DMS114 treated with DMSO at 0.1 percent for 48 hours (cell line): ENCODE measurements at regions not wholly inside any gene's neighbourhood (a gene's known extent, or its start where the extent isn't known, plus 50 kb on each side); places are given as distances from the start of the nearest gene placed in this dataset.
"Not testable (repeated sequence)": the region's sequence is repeated elsewhere in the genome, so short reads cannot be mapped to it uniquely, and the experiment has no call there.

Experiments
- DNase-seq: peaks from one replicate; lab custom pipeline; 2025; ENCODE audit not compliant: unreplicated experiment; lab: John Stamatoyannopoulos, UW

- no peak for DNase-seq
Observed at GRCh38 chr9:88835772-88836171, 155.5 kb upstream of the S1PR3 start.

GRCh38 chr9:88837731-88838130 is 153.5 kb upstream of the S1PR3 start:
- no peak for DNase-seq

GRCh38 chr9:88849878-88850277 is 141.4 kb upstream of the S1PR3 start:
- DNase-seq, result not testable (repeated sequence)

- DNase-seq, result no peak
Observed at GRCh38 chr9:88852794-88853193, 138.5 kb upstream of the S1PR3 start.

GRCh38 chr9:88870627-88871026 is 120.6 kb upstream of the S1PR3 start:
- no peak for DNase-seq

- no peak for DNase-seq
Observed at GRCh38 chr9:88871669-88872068, 119.6 kb upstream of the S1PR3 start.

- DNase-seq, result no peak
Observed at GRCh38 chr9:88872192-88872946, 118.9 kb upstream of the S1PR3 start.

GRCh38 chr9:88873635-88874034 is 117.6 kb upstream of the S1PR3 start:
- no peak for DNase-seq

GRCh38 chr9:88874391-88874790 is 116.9 kb upstream of the S1PR3 start:
- no peak for DNase-seq

- DNase-seq, result no peak
Observed at GRCh38 chr9:88875400-88876120, 115.7 kb upstream of the S1PR3 start.

- DNase-seq, result no peak
Observed at GRCh38 chr9:88880199-88880598, 111.1 kb upstream of the S1PR3 start.

GRCh38 chr9:88884291-88884690 is 107.0 kb upstream of the S1PR3 start:
- not testable (repeated sequence) for DNase-seq

GRCh38 chr9:88886762-88887161 is 104.5 kb upstream of the S1PR3 start:
- not testable (repeated sequence) for DNase-seq

- DNase-seq, result no peak
Observed at GRCh38 chr9:88889386-88889785, 101.9 kb upstream of the S1PR3 start.

GRCh38 chr9:88890546-88890945 is 100.7 kb upstream of the S1PR3 start:
- no peak for DNase-seq

GRCh38 chr9:88891040-88891439 is 100.2 kb upstream of the S1PR3 start:
- no peak for DNase-seq

- DNase-seq, result no peak
Observed at GRCh38 chr9:88892724-88893123, 98.5 kb upstream of the S1PR3 start.

GRCh38 chr9:88897081-88897480 is 94.2 kb upstream of the S1PR3 start:
- no peak for DNase-seq

- no peak for DNase-seq
Observed at GRCh38 chr9:88898039-88898720, 93.1 kb upstream of the S1PR3 start.

GRCh38 chr9:88905506-88905905 is 85.8 kb upstream of the S1PR3 start:
- no peak for DNase-seq

GRCh38 chr9:88915916-88916315 is 75.4 kb upstream of the S1PR3 start:
- no peak for DNase-seq

- DNase-seq, result no peak
Observed at GRCh38 chr9:88916894-88917293, 74.4 kb upstream of the S1PR3 start.
